B cell (primary cell): ENCODE measurements at regions not wholly inside any gene's neighbourhood (a gene's known extent, or its start where the extent isn't known, plus 50 kb on each side); places are given as distances from the start of the nearest gene placed in this dataset.

ENCODE experiments used
- ATAC-seq: fragments of 200-7000 bp; cut with Tn5 transposase; one replicate; pipeline ENCODE4 v1.10.0; 2021; ENCODE audit warnings: low read depth, mild to moderate bottlenecking, moderate number of reproducible peaks, moderate library complexity
- CTCF ChIA-PET: fragments of 350-600 bp; sonication (Branson Sonifier 250); formaldehyde crosslinking; loops from one replicate; lab custom pipeline; 2021; ENCODE audit warnings: antibody characterized with exemption, inconsistent platforms; lab: Charles Lee
- POLR2A ChIA-PET: fragments of 350-600 bp; sonication (Branson Sonifier 250); formaldehyde crosslinking; loops from one replicate; lab custom pipeline; 2021; ENCODE audit warnings: antibody characterized with exemption; lab: Charles Lee
- DNase-seq: peaks from one replicate; pipeline ENCODE4 v3.0.0; 2013
- H2AFZ ChIP-seq: 2 replicates; pipeline ENCODE4 v1.6.1; 2012; ENCODE audit warnings: mild to moderate bottlenecking, low read depth, low read length; ENCODE audit not compliant: insufficient read depth, poor library complexity, severe bottlenecking
- H3K27ac ChIP-seq, 2 donors: 1 replicate in 1 of 2; 2 replicates in 1 of 2; pipeline ENCODE4 v1.5.1; 2012 to 2013; ENCODE audit warnings: low read length in 2 of 2, mild to moderate bottlenecking in 2 of 2, moderate library complexity in 1 of 2
- H3K27me3 ChIP-seq, 4 experiments: fragments of 200-600 bp in 1 of 4; sonication (generic) in 1 of 4; replicated peaks in 1 of 4; 1 replicate in 2 of 4; 2 replicates in 2 of 4; pipeline versions ENCODE4 v1.6.1 to v1.7.0; 2013 to 2016; ENCODE audit warnings: low read length in 3 of 4, mild to moderate bottlenecking in 2 of 4, mixed read lengths in 1 of 4, moderate library complexity in 1 of 4; ENCODE audit not compliant: insufficient read depth in 4 of 4, control insufficient read depth in 3 of 4; ENCODE audit errors: control extremely low read depth in 1 of 4
- H3K36me3 ChIP-seq, 2 experiments: replicated peaks in 1 of 2; 1 replicate in 1 of 2; 2 replicates in 1 of 2; pipeline versions ENCODE4 v1.6.1 to v1.7.1; 2013; ENCODE audit warnings: low read length in 1 of 2; ENCODE audit not compliant: insufficient read depth in 2 of 2, control insufficient read depth in 1 of 2; ENCODE audit errors: control extremely low read depth in 1 of 2, extremely low read depth in 1 of 2
- H3K4me1 ChIP-seq, 2 donors: fragments of 200-600 bp in 1 of 2; sonication (generic) in 1 of 2; 1 replicate in 1 of 2; 2 replicates in 1 of 2; pipeline versions ENCODE4 v1.5.1 to v1.6.1; 2013 to 2017; ENCODE audit warnings: low read length in 2 of 2; ENCODE audit not compliant: control insufficient read depth in 2 of 2, insufficient read depth in 2 of 2
- H3K4me2 ChIP-seq: replicated peaks from 2 replicates; pipeline ENCODE3; 2012; ENCODE audit warnings: mild to moderate bottlenecking, low read depth, low read length; ENCODE audit not compliant: poor library complexity, severe bottlenecking
- H3K4me3 ChIP-seq, 5 experiments: fragments of 200-600 bp in 1 of 5; sonication (generic) in 1 of 5; 1 replicate in 3 of 5; 2 replicates in 2 of 5; pipeline versions ENCODE4 v1.5.1 to v1.7.0; 2011 to 2016; ENCODE audit warnings: low read length in 4 of 5, mild to moderate bottlenecking in 4 of 5, low read depth in 2 of 5, control low read depth in 1 of 5, moderate library complexity in 1 of 5; ENCODE audit not compliant: insufficient read depth in 1 of 5; ENCODE audit errors: control extremely low read depth in 1 of 5, extremely low read depth in 1 of 5
- H3K79me2 ChIP-seq: fragments of 200-600 bp; sonication (generic); one replicate; pipeline ENCODE4 v1.6.0; 2016; ENCODE audit warnings: low read length; ENCODE audit not compliant: control insufficient read depth, insufficient read depth
- H3K9ac ChIP-seq: fragments of 200-600 bp; sonication (generic); 2 replicates; pipeline ENCODE4 v1.6.1; 2017; ENCODE audit warnings: mild to moderate bottlenecking, low read length, moderate library complexity
- H3K9me3 ChIP-seq, 3 donors: one replicate each; pipeline versions ENCODE4 v1.6.1 to v1.7.1; 2013; ENCODE audit warnings: low read length in 2 of 3; ENCODE audit not compliant: control insufficient read depth in 2 of 3, insufficient read depth in 1 of 3; ENCODE audit errors: control extremely low read depth in 1 of 3
- H4K20me1 ChIP-seq: 2 replicates; pipeline ENCODE4 v1.6.0; 2012; ENCODE audit warnings: mild to moderate bottlenecking, low read length; ENCODE audit not compliant: insufficient read depth, control insufficient read depth, poor library complexity, severe bottlenecking
- H3K27ac Mint-ChIP-seq: one replicate; pipeline ENCODE4 v1.8.0; 2021; ENCODE audit warnings: mixed read lengths
- H3K27me3 Mint-ChIP-seq: one replicate; pipeline ENCODE4 v1.8.0; 2021; ENCODE audit warnings: mixed read lengths
- H3K4me1 Mint-ChIP-seq: one replicate; pipeline ENCODE4 v1.8.0; 2021; ENCODE audit warnings: mixed read lengths
- H3K4me3 Mint-ChIP-seq: one replicate; pipeline ENCODE4 v1.8.0; 2021; ENCODE audit warnings: mixed read lengths
- H3K9me3 Mint-ChIP-seq: one replicate; pipeline ENCODE4 v1.8.0; 2022; ENCODE audit warnings: mixed read lengths; ENCODE audit not compliant: insufficient read depth
- EZH2 ChIP-seq: IDR thresholded peaks from 2 replicates; pipeline ENCODE4 v1.6.1; 2012; ENCODE audit warnings: borderline replicate concordance, low read depth, mild to moderate bottlenecking, moderate library complexity, low read length; ENCODE audit not compliant: insufficient read depth, poor library complexity, severe bottlenecking
- WGBS: methylation state at CpG from one replicate; pipeline ENCODE4 v1.1.5; 2013; ENCODE audit warnings: missing lambda C conversion rate; ENCODE audit not compliant: insufficient coverage; 5-methylcytosine and 5-hydroxymethylcytosine counted together
- intact Hi-C: fragments of 100-400 bp; cut with micrococcal nuclease; formaldehyde crosslinking; loops from one replicate; pipeline ENCODE4 v1.10.0; 2022
- TF ChIP-seq, protein P1 (sequence below): fragments of 200-600 bp; IDR thresholded peaks from one replicate; pipeline ENCODE4 v1.8.0; 2022; ENCODE audit warnings: antibody characterized with exemption, mild to moderate bottlenecking

DNA sequence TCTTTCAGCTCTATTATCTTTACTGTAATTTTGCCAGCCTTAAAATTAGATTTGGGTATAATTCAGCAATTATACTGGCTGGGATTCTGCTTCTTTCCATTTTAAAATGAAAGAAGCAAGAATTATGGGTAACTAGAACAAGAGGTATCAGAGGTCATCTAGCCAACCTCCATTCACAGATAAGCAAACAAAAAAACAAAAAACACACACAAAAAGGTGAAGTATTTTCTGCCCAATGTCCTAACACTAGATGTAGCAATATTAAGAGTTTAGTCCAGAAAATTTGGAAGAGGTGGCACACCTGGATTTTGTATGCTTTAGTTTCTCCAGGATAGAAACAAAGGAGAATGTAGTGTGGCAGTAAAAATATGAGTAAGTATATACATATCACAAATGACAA lies 68.1 kb upstream of the ANXA1 start:
- TF ChIP-seq EZH2, result no peak
- TF ChIP-seq, protein P1, sequence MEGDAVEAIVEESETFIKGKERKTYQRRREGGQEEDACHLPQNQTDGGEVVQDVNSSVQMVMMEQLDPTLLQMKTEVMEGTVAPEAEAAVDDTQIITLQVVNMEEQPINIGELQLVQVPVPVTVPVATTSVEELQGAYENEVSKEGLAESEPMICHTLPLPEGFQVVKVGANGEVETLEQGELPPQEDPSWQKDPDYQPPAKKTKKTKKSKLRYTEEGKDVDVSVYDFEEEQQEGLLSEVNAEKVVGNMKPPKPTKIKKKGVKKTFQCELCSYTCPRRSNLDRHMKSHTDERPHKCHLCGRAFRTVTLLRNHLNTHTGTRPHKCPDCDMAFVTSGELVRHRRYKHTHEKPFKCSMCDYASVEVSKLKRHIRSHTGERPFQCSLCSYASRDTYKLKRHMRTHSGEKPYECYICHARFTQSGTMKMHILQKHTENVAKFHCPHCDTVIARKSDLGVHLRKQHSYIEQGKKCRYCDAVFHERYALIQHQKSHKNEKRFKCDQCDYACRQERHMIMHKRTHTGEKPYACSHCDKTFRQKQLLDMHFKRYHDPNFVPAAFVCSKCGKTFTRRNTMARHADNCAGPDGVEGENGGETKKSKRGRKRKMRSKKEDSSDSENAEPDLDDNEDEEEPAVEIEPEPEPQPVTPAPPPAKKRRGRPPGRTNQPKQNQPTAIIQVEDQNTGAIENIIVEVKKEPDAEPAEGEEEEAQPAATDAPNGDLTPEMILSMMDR, result no peak
- H3K9ac ChIP-seq, result no peak overlapping the region
- ATAC-seq, result no peak
- no peak overlapping the region for H2AFZ ChIP-seq
- no peak overlapping the region for H3K4me3 ChIP-seq
- Mint-ChIP-seq H3K27me3 (peaks cover 5% of the 10 kb centered on the region), H3K9me3 (no peaks in the 10 kb centered on the region), H3K4me1 (peaks cover 2% of the 10 kb centered on the region), H3K27ac (no peak overlapping the region), H3K4me3 (no peak overlapping the region)
- DNase-seq, result no peak
- H3K79me2 ChIP-seq, result no peaks in the 10 kb centered on the region
- intact Hi-C loops, result loop anchor here (2.0 kb wide), 1 partner anchor 227 kb away; no protein-coding TSS in a partner anchor
- ChIA-PET POLR2A (no interaction called here), CTCF (no interaction called here)
- H3K27me3 ChIP-seq, result no peaks in the 10 kb centered on the region
- no peak overlapping the region for H3K4me2 ChIP-seq
- no peaks in the 10 kb centered on the region for H3K4me1 ChIP-seq
- no peaks in the 10 kb centered on the region for H3K36me3 ChIP-seq
- no peaks in the 10 kb centered on the region for H3K9me3 ChIP-seq
- no peak overlapping the region for H3K27ac ChIP-seq
- no peaks in the 10 kb centered on the region for H4K20me1 ChIP-seq

DNA sequence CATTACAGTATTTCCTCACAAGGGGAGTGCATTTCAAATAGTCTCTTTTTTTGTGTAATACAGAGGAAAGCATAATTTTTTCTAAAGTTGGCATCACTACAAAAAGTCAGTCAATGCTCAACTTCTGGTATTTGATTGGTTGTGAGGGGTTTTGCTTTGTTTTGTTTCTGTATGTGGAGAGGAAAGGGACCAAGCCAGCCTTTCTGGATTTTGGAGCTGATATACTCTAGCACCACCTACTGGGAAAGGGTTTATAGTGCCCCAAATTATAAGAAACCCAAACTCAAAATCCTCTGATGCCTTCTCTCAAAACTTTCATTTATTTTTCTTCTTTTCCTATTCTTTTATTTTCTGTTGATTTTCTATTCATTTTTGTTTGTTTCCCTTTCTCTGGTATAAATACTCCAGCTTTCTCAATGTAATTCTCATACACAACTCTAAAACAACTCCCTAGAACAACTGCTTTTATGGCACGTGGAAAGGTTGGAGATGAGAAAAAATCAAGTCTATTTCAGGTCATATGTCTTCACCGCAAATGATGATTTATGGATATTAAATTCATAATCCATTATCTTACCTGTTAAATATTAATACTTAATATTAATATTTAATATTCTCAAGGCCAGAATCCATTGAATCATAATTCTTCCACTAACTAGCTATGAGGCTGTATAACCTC lies 69.5 kb upstream of the ANXA1 start:
- ChIA-PET POLR2A (no interaction called here), CTCF (interaction anchor here (1.0 to 1.6 kb wide), 6 partner anchors 8 to 801 kb away, joined by 3 to 9 read pairs (median 4); no protein-coding TSS in a partner anchor)
- H3K79me2 ChIP-seq, result no peaks in the 10 kb centered on the region
- H3K9me3 ChIP-seq, result no peaks in the 10 kb centered on the region
- Mint-ChIP-seq H3K4me1 (peaks cover 2% of the 10 kb centered on the region), H3K27ac (no peak overlapping the region), H3K4me3 (no peak overlapping the region), H3K27me3 (no peaks in the 10 kb centered on the region), H3K9me3 (no peaks in the 10 kb centered on the region)
- no peak overlapping the region for H3K4me3 ChIP-seq
- ATAC-seq (no peak), DNase-seq (peak; percentile 35)
- H3K36me3 ChIP-seq, result no peaks in the 10 kb centered on the region
- intact Hi-C loops, result loop anchor here (2.0 kb wide), 1 partner anchor 225 kb away; no protein-coding TSS in a partner anchor
- WGBS, result no CpG with 5 or more reads among the region's 2 CpGs
- no peaks in the 10 kb centered on the region for H3K4me1 ChIP-seq
- no peak overlapping the region for H3K4me2 ChIP-seq
- TF ChIP-seq, protein P1, result peak; percentile 78
- TF ChIP-seq EZH2, result no peak
- no peaks in the 10 kb centered on the region for H4K20me1 ChIP-seq
- no peak overlapping the region for H3K27ac ChIP-seq
- H2AFZ ChIP-seq, result no peak overlapping the region
- no peaks in the 10 kb centered on the region for H3K27me3 ChIP-seq
- H3K9ac ChIP-seq, result no peak overlapping the region
